ENCODE measurements at regions not wholly inside any gene's neighbourhood (a gene's known extent, or its start where the extent isn't known, plus 50 kb on each side); places are given as distances from the start of the nearest gene placed in this dataset.

- H3K4me1 Mint-ChIP-seq = peaks cover 12% of the 10 kb centered on the region
- no peak for ATAC-seq
- H3K4me3 Mint-ChIP-seq = no peak overlapping the region
- no peak overlapping the region for H3K27ac Mint-ChIP-seq
- no peaks in the 10 kb centered on the region for H3K36me3 Mint-ChIP-seq
- no peaks in the 10 kb centered on the region for H3K9me3 Mint-ChIP-seq
- ChIA-PET POLR2A (no interaction called here), CTCF (no interaction called here)
- no peak for DNase-seq (ENCODE audit: low spot score)
- no peak for TF ChIP-seq RELA (CRISPR knock-in tag; IDR thresholded peaks at IDR 0.05; ENCODE audit: borderline replicate concordance)
- TF ChIP-seq PRDM15 (CRISPR knock-in tag; IDR thresholded peaks at IDR 0.05) = no peak
- TF ChIP-seq HMGA2 (CRISPR knock-in tag; IDR thresholded peaks at IDR 0.05) = no peak
- TF ChIP-seq AR (CRISPR knock-in tag; IDR thresholded peaks at IDR 0.05) = no peak
- no peak for TF ChIP-seq ELF4 (CRISPR knock-in tag; IDR thresholded peaks at IDR 0.05; ENCODE audit: low read depth)
- TF ChIP-seq STAT6 (CRISPR knock-in tag; conservative IDR thresholded peaks at IDR 0.05; ENCODE audit: low read depth) = no peak
- no peak for TF ChIP-seq ATF3 (CRISPR knock-in tag; conservative IDR thresholded peaks at IDR 0.05)
- no peak for TF ChIP-seq NR3C1 (CRISPR knock-in tag; conservative IDR thresholded peaks at IDR 0.05; ENCODE audit: low read depth)
- TF ChIP-seq CREM (CRISPR knock-in tag; IDR thresholded peaks at IDR 0.05) = no peak
- no peak for TF ChIP-seq NFATC4 (CRISPR knock-in tag; IDR thresholded peaks at IDR 0.05)
- no peak for TF ChIP-seq GABPB1 (CRISPR knock-in tag; IDR thresholded peaks at IDR 0.05)
- no peak for TF ChIP-seq ZNF121 (CRISPR knock-in tag; IDR thresholded peaks at IDR 0.05)
- no peak for TF ChIP-seq TP53 (CRISPR knock-in tag; IDR thresholded peaks at IDR 0.05)
- TF ChIP-seq MXD4 (CRISPR knock-in tag; IDR thresholded peaks at IDR 0.05; ENCODE audit: borderline replicate concordance) = no peak
- no peak for TF ChIP-seq ZNF423 (CRISPR knock-in tag; IDR thresholded peaks at IDR 0.05)
- TF ChIP-seq E2F5 (CRISPR knock-in tag; IDR thresholded peaks at IDR 0.05) = no peak
- no peak for TF ChIP-seq ZNF512 (CRISPR knock-in tag; IDR thresholded peaks at IDR 0.05; ENCODE audit: borderline replicate concordance)
- no peak for TF ChIP-seq MYBL2 (CRISPR knock-in tag; IDR thresholded peaks at IDR 0.05)
- no peak for TF ChIP-seq GRHL2 (CRISPR knock-in tag; IDR thresholded peaks at IDR 0.05; ENCODE audit: insufficient replicate concordance, severe bottlenecking)
- no peak for TF ChIP-seq TCF7 (CRISPR knock-in tag; IDR thresholded peaks at IDR 0.05; ENCODE audit: low read depth)
- H3K27me3 Mint-ChIP-seq (ENCODE audit: low read depth) = no peaks in the 10 kb centered on the region
Observed at GRCh38 chr2:65501074-65501473, 68.7 kb upstream of the SPRED2 start.

All from WTC11 (cell line).